ENCODE measurements at regions not wholly inside any gene's neighbourhood (a gene's known extent, or its start where the extent isn't known, plus 50 kb on each side); places are given as distances from the start of the nearest gene placed in this dataset.

DNA sequence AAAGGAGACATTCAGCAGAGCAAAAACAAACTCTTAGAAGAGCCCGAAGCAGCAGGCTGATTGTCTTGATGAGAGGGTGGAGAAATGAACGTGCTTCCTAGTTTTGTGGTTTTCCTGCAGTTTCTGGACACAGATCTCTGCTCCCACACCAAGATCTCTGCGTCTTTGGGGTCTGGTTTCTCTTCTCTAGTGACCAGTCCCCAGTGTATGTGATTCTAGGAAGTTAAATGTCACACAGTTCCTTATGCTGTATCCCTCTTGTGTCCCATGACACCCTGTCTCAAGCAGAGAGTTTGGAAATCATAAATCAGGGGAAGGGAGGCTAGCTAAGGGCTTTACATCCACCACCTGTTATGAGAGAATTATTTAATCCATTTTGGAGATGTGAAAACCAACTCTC lies 55.4 kb upstream of the KLF14 start:
- TF ChIP-seq, protein P1, sequence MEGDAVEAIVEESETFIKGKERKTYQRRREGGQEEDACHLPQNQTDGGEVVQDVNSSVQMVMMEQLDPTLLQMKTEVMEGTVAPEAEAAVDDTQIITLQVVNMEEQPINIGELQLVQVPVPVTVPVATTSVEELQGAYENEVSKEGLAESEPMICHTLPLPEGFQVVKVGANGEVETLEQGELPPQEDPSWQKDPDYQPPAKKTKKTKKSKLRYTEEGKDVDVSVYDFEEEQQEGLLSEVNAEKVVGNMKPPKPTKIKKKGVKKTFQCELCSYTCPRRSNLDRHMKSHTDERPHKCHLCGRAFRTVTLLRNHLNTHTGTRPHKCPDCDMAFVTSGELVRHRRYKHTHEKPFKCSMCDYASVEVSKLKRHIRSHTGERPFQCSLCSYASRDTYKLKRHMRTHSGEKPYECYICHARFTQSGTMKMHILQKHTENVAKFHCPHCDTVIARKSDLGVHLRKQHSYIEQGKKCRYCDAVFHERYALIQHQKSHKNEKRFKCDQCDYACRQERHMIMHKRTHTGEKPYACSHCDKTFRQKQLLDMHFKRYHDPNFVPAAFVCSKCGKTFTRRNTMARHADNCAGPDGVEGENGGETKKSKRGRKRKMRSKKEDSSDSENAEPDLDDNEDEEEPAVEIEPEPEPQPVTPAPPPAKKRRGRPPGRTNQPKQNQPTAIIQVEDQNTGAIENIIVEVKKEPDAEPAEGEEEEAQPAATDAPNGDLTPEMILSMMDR (IDR thresholded peaks at IDR 0.05; ENCODE audit: insufficient read depth in 1 of 2, low read depth in 1 of 2, low read length in 1 of 2, severe bottlenecking in 1 of 2, unreplicated experiment in 1 of 2) = no peak
- DNase-seq = no peak
- Histone ChIP-seq H3K4me3 (ENCODE audit: low read depth, low read length) (no peak overlapping the region), H3K4me1 (no peaks in the 10 kb centered on the region), H3K27me3 (replicated peaks; ENCODE audit: control insufficient read depth, insufficient read depth, low read length) (no peaks in the 10 kb centered on the region), H3K36me3 (ENCODE audit: control insufficient read depth, insufficient read depth, low read length) (no peaks in the 10 kb centered on the region), H3K9me3 (no peaks in the 10 kb centered on the region)
- ChIA-PET CTCF (no interaction called here), POLR2A (no interaction called here)
- peaks cover 4% of the 10 kb centered on the region for H3K4me1 Mint-ChIP-seq (ENCODE audit: low read depth, unreplicated experiment)
- peaks cover 22% of the 10 kb centered on the region for H3K27me3 Mint-ChIP-seq (ENCODE audit: insufficient read depth, unreplicated experiment)
- H3K9me3 Mint-ChIP-seq (ENCODE audit: unreplicated experiment) = no peaks in the 10 kb centered on the region
- no peaks in the 10 kb centered on the region for H3K36me3 Mint-ChIP-seq (ENCODE audit: insufficient read depth, unreplicated experiment)
- no peak overlapping the region for H3K4me3 Mint-ChIP-seq (ENCODE audit: unreplicated experiment)
- no TSS peak for BruUV-seq (replicated peaks)
- no peak overlapping the region for H3K27ac Mint-ChIP-seq (ENCODE audit: unreplicated experiment)
- intact Hi-C loops (cut with micrococcal nuclease; ENCODE audit: unreplicated experiment) = no loop called here

DNA sequence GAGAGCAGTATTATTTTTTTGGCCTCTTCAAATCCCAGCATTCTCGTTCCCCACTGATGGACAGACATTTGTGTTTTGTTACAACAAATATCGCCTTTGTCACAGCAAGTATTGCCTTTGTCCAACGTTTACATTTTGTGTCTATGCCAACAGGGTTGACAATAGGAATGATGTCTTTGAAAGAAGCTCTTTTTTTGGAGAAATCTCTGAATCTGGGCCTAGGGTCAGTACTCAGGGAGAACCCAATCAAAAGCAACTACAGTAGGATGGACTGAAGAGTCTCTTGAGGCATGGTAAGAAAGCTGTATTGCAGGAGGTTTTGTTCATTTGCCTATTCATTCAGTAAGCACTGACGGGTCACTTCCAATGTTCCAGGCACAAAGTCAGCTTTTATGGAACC lies 57.7 kb upstream of the KLF14 start:
- H3K9me3 Mint-ChIP-seq (ENCODE audit: unreplicated experiment) = no peaks in the 10 kb centered on the region
- no peaks in the 10 kb centered on the region for H3K36me3 ChIP-seq (ENCODE audit: control insufficient read depth, insufficient read depth, low read length)
- H3K27ac Mint-ChIP-seq (ENCODE audit: unreplicated experiment) = no peak overlapping the region
- no peak overlapping the region for H3K4me3 Mint-ChIP-seq (ENCODE audit: unreplicated experiment)
- H3K4me1 ChIP-seq = no peaks in the 10 kb centered on the region
- intact Hi-C loops (cut with micrococcal nuclease; ENCODE audit: unreplicated experiment) = no loop called here
- TF ChIP-seq, protein P1 (IDR thresholded peaks at IDR 0.05; ENCODE audit: insufficient read depth in 1 of 2, low read depth in 1 of 2, low read length in 1 of 2, severe bottlenecking in 1 of 2, unreplicated experiment in 1 of 2) = no peak
- ChIA-PET CTCF (no interaction called here), POLR2A (no interaction called here)
- peaks cover 15% of the 10 kb centered on the region for H3K27me3 Mint-ChIP-seq (ENCODE audit: insufficient read depth, unreplicated experiment)
- BruUV-seq (replicated peaks) = no TSS peak
- no peaks in the 10 kb centered on the region for H3K36me3 Mint-ChIP-seq (ENCODE audit: insufficient read depth, unreplicated experiment)
- no peaks in the 10 kb centered on the region for H3K9me3 ChIP-seq
- no peaks in the 10 kb centered on the region for H3K27me3 ChIP-seq (replicated peaks; ENCODE audit: control insufficient read depth, insufficient read depth, low read length)
- no peak overlapping the region for H3K4me3 ChIP-seq (ENCODE audit: low read depth, low read length)
- H3K4me1 Mint-ChIP-seq (ENCODE audit: low read depth, unreplicated experiment) = peaks cover 6% of the 10 kb centered on the region
- DNase-seq = no peak

DNA sequence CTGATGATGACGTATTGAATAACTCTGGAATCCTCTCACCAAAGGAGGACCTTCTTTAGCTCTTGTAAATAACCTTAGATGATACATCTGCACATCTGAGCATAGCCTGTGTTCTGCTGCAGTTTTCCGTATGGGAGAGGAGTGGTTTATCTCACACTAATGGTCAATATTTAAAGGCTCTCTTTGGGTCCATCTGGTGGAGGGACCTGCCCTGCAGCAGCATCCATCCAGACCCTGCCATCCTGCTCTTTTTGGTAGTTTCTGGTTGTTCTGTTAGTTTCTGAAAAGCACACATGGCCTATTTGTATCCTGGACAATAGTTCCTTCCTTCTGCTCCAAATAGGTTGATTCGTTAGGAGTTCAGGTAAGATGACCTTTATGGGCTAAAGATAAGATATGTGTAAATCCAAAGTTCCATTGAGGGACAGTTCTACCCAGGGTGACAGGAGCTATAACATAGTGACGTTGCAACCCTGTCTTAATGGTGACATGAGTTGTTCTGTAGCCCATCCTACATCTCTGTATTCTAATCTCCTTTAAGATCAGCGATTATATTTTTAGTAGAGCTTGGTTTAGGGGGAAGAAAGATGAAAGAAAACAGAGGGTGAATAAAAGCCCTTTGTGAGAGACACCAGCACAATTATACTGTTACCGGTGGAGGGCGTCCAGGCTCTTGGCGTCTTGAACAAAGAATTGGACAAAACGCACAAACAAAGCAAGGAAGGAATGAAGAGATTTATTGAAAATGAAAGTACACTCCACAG lies 60.0 kb upstream of the KLF14 start:
- Mint-ChIP-seq H3K4me3 (ENCODE audit: unreplicated experiment) (no peak overlapping the region), H3K36me3 (ENCODE audit: insufficient read depth, unreplicated experiment) (no peaks in the 10 kb centered on the region), H3K4me1 (ENCODE audit: low read depth, unreplicated experiment) (peaks cover 6% of the 10 kb centered on the region), H3K9me3 (ENCODE audit: unreplicated experiment) (no peaks in the 10 kb centered on the region), H3K27ac (ENCODE audit: unreplicated experiment) (no peak overlapping the region), H3K27me3 (ENCODE audit: insufficient read depth, unreplicated experiment) (peaks cover 16% of the 10 kb centered on the region)
- H3K36me3 ChIP-seq (ENCODE audit: control insufficient read depth, insufficient read depth, low read length) = no peaks in the 10 kb centered on the region
- no TSS peak for BruUV-seq (replicated peaks)
- ChIA-PET CTCF (interaction anchor here (1.4 kb wide), 1 partner anchor 36 kb away, joined by 3 read pairs; no protein-coding TSS in a partner anchor), POLR2A (no interaction called here)
- no peaks in the 10 kb centered on the region for H3K9me3 ChIP-seq
- TF ChIP-seq, protein P1 (IDR thresholded peaks at IDR 0.05; ENCODE audit: insufficient read depth in 1 of 2, low read depth in 1 of 2, low read length in 1 of 2, severe bottlenecking in 1 of 2, unreplicated experiment in 1 of 2) = peak in 1 of 2 experiments; percentile 29
- no peak for DNase-seq
- no peak overlapping the region for H3K4me3 ChIP-seq (ENCODE audit: low read depth, low read length)
- intact Hi-C loops (cut with micrococcal nuclease; ENCODE audit: unreplicated experiment) = no loop called here
- no peaks in the 10 kb centered on the region for H3K27me3 ChIP-seq (replicated peaks; ENCODE audit: control insufficient read depth, insufficient read depth, low read length)
- H3K4me1 ChIP-seq = no peaks in the 10 kb centered on the region
